H1 (cell line): ENCODE measurements at regions not wholly inside any gene's neighbourhood (a gene's known extent, or its start where the extent isn't known, plus 50 kb on each side); places are given as distances from the start of the nearest gene placed in this dataset.

Experiments used
- CTCF ChIA-PET: fragments of 300-600 bp; sonication (Branson Sonifier 250); formaldehyde crosslinking; loops from one replicate; lab custom pipeline; 2021; ENCODE audit not compliant: partially characterized antibody; lab: Charles Lee
- POLR2A ChIA-PET: fragments of 300-600 bp; sonication (Branson Sonifier 250); formaldehyde crosslinking; loops from one replicate; lab custom pipeline; 2021; ENCODE audit warnings: inconsistent platforms; ENCODE audit not compliant: partially characterized antibody; lab: Charles Lee
- DNase-seq, 2 experiments: peaks; one replicate each; pipeline versions ENCODE4 v3.0.0 to v3.0.0-alpha.2; 2010 to 2022; ENCODE audit warnings: low spot score in 2 of 2, low read depth in 1 of 2, mixed read lengths in 1 of 2
- FAIRE-seq: peaks from 2 replicates; lab custom pipeline; 2011; peaks lifted over from hg19 to GRCh38; lab: Jason Lieb, UNC
- H2AFZ ChIP-seq: 2 replicates; pipeline ENCODE4 v1.8.1; 2012; ENCODE audit warnings: low read length, inconsistent platforms
- H2AK5ac ChIP-seq: 2 replicates; pipeline ENCODE4 v1.6.1; 2013; ENCODE audit warnings: low read depth, low read length
- H2BK120ac ChIP-seq: replicated peaks from 2 replicates; pipeline ENCODE3; 2013; ENCODE audit warnings: low read depth, low read length, inconsistent platforms
- H2BK12ac ChIP-seq: 2 replicates; pipeline ENCODE4 v1.6.1; 2013; ENCODE audit warnings: low read depth, low read length
- H2BK15ac ChIP-seq: 2 replicates; pipeline ENCODE4 v1.6.1; 2013; ENCODE audit warnings: low read length
- H2BK20ac ChIP-seq: 2 replicates; pipeline ENCODE4 v1.6.1; 2013; ENCODE audit warnings: low read length
- H2BK5ac ChIP-seq: 2 replicates; pipeline ENCODE4 v1.6.1; 2013; ENCODE audit warnings: low read depth, low read length
- H3K14ac ChIP-seq: 2 replicates; pipeline ENCODE4 v1.6.1; 2013; ENCODE audit warnings: inconsistent platforms; ENCODE audit not compliant: insufficient read length
- H3K18ac ChIP-seq: 2 replicates; pipeline ENCODE4 v1.6.1; 2013; ENCODE audit warnings: low read length; ENCODE audit errors: extremely low read depth
- H3K23ac ChIP-seq: 2 replicates; pipeline ENCODE4 v1.6.1; 2013; ENCODE audit warnings: inconsistent platforms; ENCODE audit not compliant: insufficient read length
- H3K23me2 ChIP-seq: 2 replicates; pipeline ENCODE4 v1.6.1; 2013; ENCODE audit warnings: low read depth, low read length
- H3K27ac ChIP-seq: 2 replicates; pipeline ENCODE4 v1.6.1; 2011; ENCODE audit warnings: low read depth, low read length, inconsistent platforms
- H3K27me3 ChIP-seq, 4 experiments: replicated peaks in 1 of 4; 1 replicate in 1 of 4; 2 replicates in 3 of 4; pipeline versions ENCODE4 v1.6.1 to v1.8.1; 2011 to 2013; ENCODE audit warnings: low read length in 3 of 4, mild to moderate bottlenecking in 3 of 4, inconsistent platforms in 2 of 4, mixed read lengths in 2 of 4, moderate library complexity in 1 of 4; ENCODE audit not compliant: control insufficient read depth in 3 of 4, insufficient read depth in 3 of 4; ENCODE audit errors: extremely low read depth in 1 of 4
- H3K36me3 ChIP-seq, 4 experiments: 2 replicates each; pipeline versions ENCODE4 v1.6.1 to v1.8.1; 2011 to 2013; ENCODE audit warnings: mild to moderate bottlenecking in 4 of 4, low read length in 3 of 4, moderate library complexity in 2 of 4, control low read depth in 1 of 4, inconsistent platforms in 1 of 4; ENCODE audit not compliant: insufficient read depth in 4 of 4, control insufficient read depth in 2 of 4
- H3K4ac ChIP-seq: replicated peaks from 2 replicates; pipeline ENCODE3; 2013; ENCODE audit warnings: low read length, low read depth, mixed read lengths, inconsistent platforms; ENCODE audit not compliant: insufficient read length
- H3K4me1 ChIP-seq, 4 experiments: replicated peaks in 1 of 4; 1 replicate in 1 of 4; 2 replicates in 3 of 4; pipeline versions ENCODE4 v1.6.1 to v1.8.1; 2011 to 2013; ENCODE audit warnings: low read length in 3 of 4, inconsistent platforms in 2 of 4, mixed read lengths in 1 of 4; ENCODE audit not compliant: insufficient read depth in 4 of 4, control insufficient read depth in 3 of 4
- H3K4me2 ChIP-seq, 2 experiments: 2 replicates each; pipeline versions ENCODE4 v1.6.1 to v1.8.1; 2011 to 2013; ENCODE audit warnings: low read depth in 2 of 2, low read length in 2 of 2, control low read depth in 1 of 2, inconsistent platforms in 1 of 2, mild to moderate bottlenecking in 1 of 2; ENCODE audit not compliant: insufficient read depth in 1 of 2
- H3K4me3 ChIP-seq, 4 experiments: fragments of 200-600, 300-600 bp in 1 of 4; sonication (generic), shearing (Covaris generic), sonication (Bioruptor Twin) in 1 of 4; 2 replicates each; pipeline versions ENCODE4 v1.5.1 to v1.8.1; 2011 to 2016; ENCODE audit warnings: low read length in 4 of 4, low read depth in 3 of 4, control low read depth in 2 of 4, inconsistent platforms in 2 of 4, mild to moderate bottlenecking in 2 of 4, mixed read lengths in 1 of 4, moderate library complexity in 1 of 4; ENCODE audit not compliant: insufficient read depth in 2 of 4; ENCODE audit errors: extremely low read depth in 1 of 4
- H3K56ac ChIP-seq: replicated peaks from 2 replicates; pipeline ENCODE3; 2013; ENCODE audit warnings: low read depth, mild to moderate bottlenecking, mixed read lengths, low read length, inconsistent platforms; ENCODE audit not compliant: insufficient read length
- H3K79me1 ChIP-seq: 2 replicates; pipeline ENCODE4 v1.6.1; 2013; ENCODE audit warnings: low read depth, low read length, control low read depth
- H3K79me2 ChIP-seq, 2 experiments: 2 replicates each; pipeline versions ENCODE4 v1.6.1 to v1.8.1; 2012 to 2013; ENCODE audit warnings: low read length in 2 of 2, mild to moderate bottlenecking in 2 of 2, inconsistent platforms in 1 of 2; ENCODE audit not compliant: insufficient read depth in 2 of 2, control insufficient read depth in 1 of 2
- H3K9ac ChIP-seq, 4 experiments: replicated peaks in 1 of 4; 1 replicate in 1 of 4; 2 replicates in 3 of 4; pipeline versions ENCODE4 v1.6.1 to v1.8.1; 2011 to 2013; ENCODE audit warnings: low read depth in 3 of 4, low read length in 3 of 4, control low read depth in 2 of 4, mild to moderate bottlenecking in 2 of 4, moderate library complexity in 2 of 4, inconsistent platforms in 1 of 4; ENCODE audit errors: extremely low read depth in 1 of 4
- H3K9me3 ChIP-seq, 2 experiments: 2 replicates each; pipeline versions ENCODE4 v1.6.1 to v1.8.1; 2012 to 2013; ENCODE audit warnings: mild to moderate bottlenecking in 2 of 2, moderate library complexity in 2 of 2, control low read depth in 1 of 2, inconsistent platforms in 1 of 2, low read depth in 1 of 2, low read length in 1 of 2, mixed read lengths in 1 of 2; ENCODE audit not compliant: insufficient read depth in 2 of 2
- H4K20me1 ChIP-seq, 2 experiments: replicated peaks in 1 of 2; 2 replicates each; pipeline versions ENCODE3 to v1.8.1; 2011 to 2013; ENCODE audit warnings: inconsistent platforms in 2 of 2, low read length in 2 of 2, mild to moderate bottlenecking in 1 of 2; ENCODE audit not compliant: insufficient read depth in 2 of 2, control insufficient read depth in 1 of 2
- H4K5ac ChIP-seq: 2 replicates; pipeline ENCODE4 v1.6.1; 2013; ENCODE audit warnings: low read length, low read depth, mixed read lengths, inconsistent platforms; ENCODE audit not compliant: insufficient read length
- H4K8ac ChIP-seq: 2 replicates; pipeline ENCODE4 v1.8.0; 2013; ENCODE audit warnings: mild to moderate bottlenecking, moderate library complexity, low read length, inconsistent platforms; ENCODE audit not compliant: insufficient read depth; ENCODE audit errors: extremely low read depth
- H4K91ac ChIP-seq: replicated peaks from 2 replicates; pipeline ENCODE3; 2013; ENCODE audit warnings: low read length, mixed read lengths, inconsistent platforms; ENCODE audit not compliant: insufficient read length
- CBX5 ChIP-seq: fragments of 300-800, 300-1000 bp; sonication (generic); IDR thresholded peaks from 2 replicates; pipeline ENCODE4 v1.7.1; 2016; ENCODE audit warnings: antibody characterized with exemption, low read length, low read depth
- CREB1 ChIP-seq: IDR thresholded peaks from 2 replicates; pipeline ENCODE4 v1.6.1; 2012; ENCODE audit warnings: inconsistent platforms
- CTBP2 ChIP-seq: IDR thresholded peaks from 2 replicates; pipeline ENCODE4 v1.7.0; 2011; ENCODE audit warnings: borderline replicate concordance, mild to moderate bottlenecking, moderate library complexity, mixed read lengths, low read length; ENCODE audit not compliant: insufficient read depth, insufficient read length
- MAFK ChIP-seq: IDR thresholded peaks from 2 replicates; pipeline ENCODE4 v1.6.1; 2012; ENCODE audit warnings: low read depth, mild to moderate bottlenecking, improper control_type of control experiment, low read length
- RFX5 ChIP-seq: IDR thresholded peaks from 2 replicates; pipeline ENCODE4 v1.6.1; 2011; ENCODE audit warnings: low read depth, low read length, improper control_type of control experiment, borderline replicate concordance
- SIN3A ChIP-seq, 2 experiments: IDR thresholded peaks in 1 of 2; conservative IDR thresholded peaks in 1 of 2; 2 replicates each; pipeline ENCODE4 v1.6.1; 2011 to 2012; ENCODE audit warnings: low read length in 2 of 2, improper control_type of control experiment in 1 of 2, low read depth in 1 of 2, mild to moderate bottlenecking in 1 of 2
- SIRT6 ChIP-seq: IDR thresholded peaks from one replicate; pipeline ENCODE4 v1.7.1; 2012; ENCODE audit warnings: low read length, inconsistent platforms
- SRF ChIP-seq: IDR thresholded peaks from 2 replicates; pipeline ENCODE4 v1.6.1; 2011; ENCODE audit warnings: mild to moderate bottlenecking, low read depth, low read length, moderate library complexity
- TBP ChIP-seq: IDR thresholded peaks from 2 replicates; pipeline ENCODE4 v1.6.1; 2011; ENCODE audit warnings: low read depth, low read length, improper control_type of control experiment
- WGBS, 2 experiments: shearing (Covaris generic) in 1 of 2; methylation state at CpG; one replicate each; pipeline versions ENCODE4 v1.1.6 to v1.1.7; 2013 to 2015; ENCODE audit warnings: low lambda C conversion rate in 2 of 2, mixed read lengths in 2 of 2, inconsistent platforms in 1 of 2, low coverage in 1 of 2, missing lambda C conversion rate in 1 of 2; ENCODE audit not compliant: insufficient replicate concordance in 2 of 2, insufficient coverage in 1 of 2, insufficient read length in 1 of 2; ENCODE audit errors: extremely low coverage in 1 of 2, missing lambda C conversion rate in 1 of 2; 5-methylcytosine and 5-hydroxymethylcytosine counted together
- TF ChIP-seq, protein P1 (sequence below): IDR thresholded peaks from 2 replicates; pipeline ENCODE4 v1.6.1; 2012; ENCODE audit warnings: inconsistent platforms

DNA sequence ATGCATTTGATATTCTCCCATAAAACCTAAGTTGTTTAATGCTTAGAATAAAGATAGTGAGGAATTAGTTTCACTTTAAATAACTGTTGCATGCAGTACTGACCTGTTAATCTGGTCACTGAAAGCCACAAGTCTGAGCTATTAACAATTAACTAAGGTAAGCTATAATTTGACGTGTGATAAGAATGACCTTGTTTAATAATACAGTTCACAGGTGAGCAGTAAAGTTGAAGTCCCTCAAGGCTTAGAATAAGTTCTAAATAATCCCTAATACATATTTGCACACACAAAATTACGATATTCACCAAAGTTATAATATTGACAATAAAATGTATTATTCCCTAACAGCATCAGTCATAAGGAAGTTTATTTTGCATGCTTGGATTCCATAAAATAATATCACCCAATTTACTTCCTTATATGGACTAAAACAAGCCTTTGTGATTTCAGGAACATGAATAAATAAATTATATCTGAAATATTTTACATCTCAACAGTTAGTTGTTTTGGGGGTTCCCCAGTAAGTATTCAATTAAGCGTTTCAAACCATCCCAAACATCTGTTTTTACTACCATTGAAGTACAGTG lies 70.6 kb upstream of the CHRM3 start:
- no peak overlapping the region for H2AFZ ChIP-seq
- H3K18ac ChIP-seq = no peak overlapping the region
- no peak overlapping the region for H3K4me3 ChIP-seq
- H3K9me3 ChIP-seq = no peaks in the 10 kb centered on the region
- ChIA-PET CTCF (no interaction called here), POLR2A (no interaction called here)
- H3K23ac ChIP-seq = no peak overlapping the region
- H3K9ac ChIP-seq = no peak overlapping the region
- no peaks in the 10 kb centered on the region for H3K79me2 ChIP-seq
- no peak overlapping the region for H2BK15ac ChIP-seq
- H3K4me1 ChIP-seq = no peaks in the 10 kb centered on the region
- no peak overlapping the region for H3K56ac ChIP-seq
- H2AK5ac ChIP-seq = no peak overlapping the region
- FAIRE-seq = no peak
- no peak overlapping the region for H4K91ac ChIP-seq
- no peaks in the 10 kb centered on the region for H4K20me1 ChIP-seq
- no peak overlapping the region for H3K14ac ChIP-seq
- H3K4me2 ChIP-seq = no peak overlapping the region
- no peaks in the 10 kb centered on the region for H3K27me3 ChIP-seq
- no peak overlapping the region for H2BK12ac ChIP-seq
- DNase-seq = no peak
- H3K36me3 ChIP-seq = no peaks in the 10 kb centered on the region
- H3K79me1 ChIP-seq = no peaks in the 10 kb centered on the region
- H2BK20ac ChIP-seq = no peak overlapping the region
- H2BK120ac ChIP-seq = no peak overlapping the region
- no peak overlapping the region for H2BK5ac ChIP-seq
- no peak for TF ChIP-seq CREB1
- TF ChIP-seq CBX5 = no peak
- no peak for TF ChIP-seq SIN3A (conservative IDR thresholded peaks at IDR 0.05 in 1 of 2, IDR thresholded peaks at IDR 0.05 in 1 of 2; ENCODE audit: low read depth in 1 of 2, low read length in 2 of 2)
- no peak for TF ChIP-seq MAFK
- TF ChIP-seq, protein P1, sequence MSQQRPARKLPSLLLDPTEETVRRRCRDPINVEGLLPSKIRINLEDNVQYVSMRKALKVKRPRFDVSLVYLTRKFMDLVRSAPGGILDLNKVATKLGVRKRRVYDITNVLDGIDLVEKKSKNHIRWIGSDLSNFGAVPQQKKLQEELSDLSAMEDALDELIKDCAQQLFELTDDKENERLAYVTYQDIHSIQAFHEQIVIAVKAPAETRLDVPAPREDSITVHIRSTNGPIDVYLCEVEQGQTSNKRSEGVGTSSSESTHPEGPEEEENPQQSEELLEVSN = no peak
- TF ChIP-seq SIRT6 = no peak
- no peak for TF ChIP-seq SRF
- TF ChIP-seq RFX5 = no peak
- no peak for TF ChIP-seq TBP
- no peak for TF ChIP-seq CTBP2
- WGBS, 2 experiments = 89% methylated on average over 3 of the region's 3 CpGs; no CpG with 5 or more reads in 1 of the 2 experiments
- H3K23me2 ChIP-seq = no peaks in the 10 kb centered on the region
- no peak overlapping the region for H4K5ac ChIP-seq
- H4K8ac ChIP-seq = no peak overlapping the region
- no peak overlapping the region for H3K27ac ChIP-seq
- no peak overlapping the region for H3K4ac ChIP-seq
